Posterior vena cava (tissue), 2 donors: ENCODE measurements at regions not wholly inside any gene's neighbourhood (a gene's known extent, or its start where the extent isn't known, plus 50 kb on each side); places are given as distances from the start of the nearest gene placed in this dataset.
"Not testable (repeated sequence)": the region's sequence is repeated elsewhere in the genome, so short reads cannot be mapped to it uniquely, and the experiment has no call there.

ENCODE experiments used
- DNase-seq: peaks from one replicate; pipeline ENCODE4 v3.0.0-alpha.2; 2020; ENCODE audit warnings: low spot score
- intact Hi-C, 2 donors: fragments of 100-400 bp; cut with DNase I; formaldehyde crosslinking; loops; one replicate each; pipeline versions ENCODE4 v1.14.1 to v1.14.2; 2022 to 2023
- donor health status: DM: yes; HTN: yes; CAD: no.
- donor health status: DM: yes; HTN: yes; CAD: no.

DNA sequence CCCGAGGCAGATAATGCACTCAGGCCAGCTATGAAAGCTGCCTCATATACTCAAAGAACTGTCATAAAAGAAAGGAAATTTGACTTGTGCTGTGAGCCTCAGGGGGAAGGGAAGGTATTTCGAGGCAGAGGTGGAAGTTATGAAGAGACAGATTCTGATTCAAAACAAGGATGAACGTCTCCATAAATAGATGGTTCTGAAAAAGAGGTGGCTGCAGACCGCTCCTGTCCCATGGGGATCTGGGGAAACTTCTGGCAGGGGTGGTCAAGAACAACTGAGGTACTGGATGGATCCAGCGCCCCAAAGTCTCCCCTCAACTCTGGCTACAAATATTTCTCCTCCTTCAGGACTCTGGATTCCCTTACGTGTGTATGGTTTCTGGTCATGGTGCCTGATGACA, 168.1 kb upstream of the IRS2 start:
- DNase-seq = no peak
- intact Hi-C loops = no loop called here

DNA sequence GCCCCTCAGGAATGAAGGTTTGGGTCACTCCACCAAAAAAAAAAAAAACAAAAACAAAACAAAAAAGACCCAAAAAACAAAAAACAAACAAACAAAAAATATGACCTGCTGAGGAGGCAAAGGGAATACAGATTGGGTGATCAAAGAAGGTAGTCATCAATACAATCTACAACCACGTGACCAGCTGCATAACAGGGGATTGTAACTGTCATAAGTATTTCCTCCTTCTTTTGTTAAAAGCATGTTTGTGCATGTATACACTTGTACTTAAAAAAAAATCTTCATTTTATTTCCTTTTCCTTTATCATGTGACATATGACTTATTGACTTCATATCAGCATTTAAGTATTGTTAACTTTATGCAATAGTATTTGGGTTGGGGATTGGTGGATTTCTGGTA, 165.1 kb upstream of the IRS2 start:
- DNase-seq = no peak
- intact Hi-C loops = no loop called here

DNA sequence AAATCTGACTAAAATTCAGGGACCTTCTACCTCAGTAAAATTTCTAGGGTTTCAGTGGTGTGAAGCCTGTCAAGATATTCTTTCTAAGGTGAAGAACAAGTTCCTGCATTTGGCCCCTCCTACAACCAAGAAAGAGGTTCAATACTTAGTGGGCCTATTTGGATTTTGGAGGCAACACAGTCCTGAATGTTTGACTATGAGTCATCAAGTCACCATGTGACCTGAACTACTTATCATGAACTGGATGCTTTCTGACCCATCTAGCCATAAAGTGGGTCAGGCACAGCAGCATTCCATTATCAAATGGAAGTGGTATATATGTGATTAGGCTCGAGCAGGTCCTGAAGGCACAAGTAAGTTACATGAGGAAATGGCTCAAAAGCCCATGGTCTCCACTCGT, 163.0 kb upstream of the IRS2 start:
- intact Hi-C loops = no loop called here
- DNase-seq = no peak

DNA sequence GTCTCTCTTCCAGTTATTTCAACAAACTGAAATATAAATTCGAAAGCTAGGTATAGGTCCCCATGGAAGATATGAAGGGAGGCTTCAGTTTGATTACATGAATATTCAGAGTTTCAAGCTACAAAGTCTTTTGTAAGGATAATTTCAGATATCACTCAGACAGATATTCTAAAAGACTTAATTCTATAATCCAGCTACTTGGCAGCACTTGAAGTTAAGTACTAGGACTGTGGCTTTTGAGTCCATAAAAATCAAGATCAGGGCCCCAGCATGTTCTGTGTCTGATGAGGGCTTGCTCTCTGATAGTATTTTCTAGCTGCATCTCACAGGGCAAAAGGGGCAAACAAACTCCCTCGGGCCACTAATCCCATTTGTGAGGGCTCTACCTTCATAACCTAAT, 160.6 kb upstream of the IRS2 start:
- DNase-seq = no peak

DNA sequence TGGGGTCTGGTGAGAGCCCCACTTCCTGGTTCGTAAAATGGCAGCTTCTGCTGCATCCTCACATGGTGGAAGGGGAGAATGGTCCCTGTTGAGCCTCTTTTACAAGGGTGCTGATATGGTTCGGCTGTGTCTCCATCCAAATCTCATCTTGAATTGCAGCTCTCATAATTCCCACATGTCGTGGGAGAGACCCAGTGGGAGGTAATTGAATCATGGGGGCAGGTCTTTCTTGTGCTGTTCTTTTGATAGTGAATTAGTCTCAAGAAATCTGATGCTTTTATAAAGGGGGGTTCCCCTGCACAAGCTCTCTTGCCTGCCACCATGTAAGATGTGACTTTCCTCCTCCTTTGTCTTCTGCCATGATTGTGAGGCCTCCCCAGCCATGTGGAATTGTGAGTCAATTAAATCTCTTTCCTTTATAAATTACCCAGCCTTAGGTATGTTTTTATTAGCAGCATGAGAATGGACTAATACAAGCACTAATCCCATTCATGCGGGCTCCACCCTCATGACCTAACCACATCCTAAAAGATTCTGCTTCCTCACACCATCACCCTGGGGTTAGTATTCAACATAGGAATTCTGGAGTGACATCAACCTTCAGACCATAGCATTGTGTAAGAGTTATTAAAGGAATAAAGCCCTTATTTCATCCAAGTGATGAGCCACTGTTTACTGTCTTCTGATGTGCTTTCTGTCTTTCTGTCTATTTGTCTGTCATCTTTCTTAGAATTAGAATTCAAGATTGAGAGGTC, 159.0 kb upstream of the IRS2 start:
- intact Hi-C loops = no loop called here
- DNase-seq = no peak

More for the DNA sequence above, 160.6 kb upstream of the IRS2 start:
- intact Hi-C loops = no loop called here

DNA sequence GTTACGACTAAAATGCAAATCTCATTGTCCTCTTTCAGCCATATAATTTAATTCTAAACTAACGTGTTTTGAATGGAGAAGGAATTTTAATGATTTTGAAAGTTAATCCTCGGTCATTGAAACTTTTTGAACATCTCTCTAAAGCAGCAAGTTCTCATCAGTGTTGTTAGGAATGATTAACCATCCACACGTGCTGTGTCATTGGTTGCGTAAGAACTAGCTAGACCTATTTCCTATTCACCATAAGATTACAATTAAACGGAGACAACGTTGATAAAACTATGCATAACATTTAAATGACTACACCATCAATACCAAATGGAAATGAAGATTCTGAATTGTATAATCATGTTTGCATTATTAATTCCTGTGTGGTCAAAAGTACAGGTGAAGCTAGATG, 155.6 kb upstream of the IRS2 start:
- intact Hi-C loops = no loop called here
- DNase-seq = no peak

DNA sequence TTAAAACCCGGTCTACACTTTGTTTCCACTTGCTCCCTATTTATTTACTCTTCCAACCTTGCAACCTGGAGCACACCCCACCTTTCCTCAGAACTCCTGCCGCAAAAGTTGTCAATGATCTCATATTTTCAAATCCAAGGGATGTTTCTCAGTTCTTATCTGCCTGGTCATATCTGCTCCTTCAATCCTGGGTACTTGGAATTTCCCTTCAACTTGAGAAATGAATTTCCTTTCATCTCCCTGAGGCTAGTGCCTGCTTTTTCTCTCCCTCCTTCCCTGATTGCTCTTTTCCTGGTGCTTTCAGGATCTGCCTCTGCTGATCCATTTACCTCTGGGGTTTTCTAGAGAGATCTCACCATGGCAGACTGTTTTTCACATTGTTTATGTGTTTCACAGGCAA, 154.8 kb upstream of the IRS2 start:
- intact Hi-C loops = no loop called here

DNA sequence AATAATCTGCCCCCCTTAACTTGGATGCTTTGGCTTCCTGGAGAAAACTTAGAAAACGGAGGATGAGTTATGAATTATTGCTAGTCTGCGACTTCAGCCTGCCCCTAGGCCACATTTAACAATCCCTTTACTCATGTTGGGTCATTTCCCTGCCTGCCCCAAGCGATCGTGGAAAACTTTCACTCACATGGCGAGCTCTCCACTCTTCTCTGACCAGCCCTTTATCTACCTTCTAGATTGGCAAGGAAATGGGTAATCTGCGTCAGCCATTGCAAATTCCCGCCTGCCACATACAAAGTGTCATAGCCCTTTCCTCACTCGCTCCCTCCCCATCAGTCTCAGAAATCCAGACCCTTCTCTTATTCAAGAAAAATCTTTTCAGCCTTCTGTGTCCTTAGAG, 154.3 kb upstream of the IRS2 start:
- intact Hi-C loops = no loop called here
- DNase-seq = no peak

More for the DNA sequence above, 154.8 kb upstream of the IRS2 start:
- no peak for DNase-seq

DNA sequence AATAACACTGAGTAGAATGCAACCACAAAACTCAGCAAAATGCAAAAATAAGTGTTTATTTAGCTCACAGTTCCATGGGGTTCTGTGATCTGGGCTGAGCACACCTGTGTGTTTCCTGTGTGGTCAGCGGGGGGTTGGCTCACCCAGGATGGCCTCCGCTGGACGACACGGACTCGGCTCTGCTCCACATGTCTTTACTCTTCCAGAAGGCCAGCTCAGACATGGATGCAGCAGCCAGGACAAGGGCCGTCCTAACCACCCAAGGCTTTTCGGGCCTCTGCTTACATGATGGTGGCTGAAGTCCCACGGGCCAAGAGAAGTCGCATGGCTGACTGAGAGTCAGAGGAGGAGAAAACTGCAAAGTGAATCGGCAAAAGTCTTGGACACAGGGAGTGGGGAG, 153.5 kb upstream of the IRS2 start:
- intact Hi-C loops = no loop called here
- DNase-seq = no peak

DNA sequence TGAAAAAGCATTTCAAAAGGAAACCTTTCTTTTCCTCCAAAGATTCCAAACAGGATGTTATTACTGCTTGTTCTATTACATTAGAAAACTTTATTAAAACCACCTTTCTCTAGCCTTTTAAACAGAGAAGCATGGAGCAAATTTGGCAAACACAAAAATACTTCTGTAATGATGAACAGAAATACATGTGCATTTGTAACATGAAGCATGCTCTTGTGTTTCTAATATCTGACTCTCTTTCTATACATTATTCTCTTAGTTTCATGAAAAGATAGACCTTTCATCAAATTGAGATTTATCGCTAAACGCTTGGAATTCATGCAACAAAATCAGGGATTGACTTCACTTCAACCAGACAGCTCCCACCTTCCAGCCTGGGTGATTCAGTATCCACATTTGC, 152.8 kb upstream of the IRS2 start:
- no peak for DNase-seq
- intact Hi-C loops = no loop called here

DNA sequence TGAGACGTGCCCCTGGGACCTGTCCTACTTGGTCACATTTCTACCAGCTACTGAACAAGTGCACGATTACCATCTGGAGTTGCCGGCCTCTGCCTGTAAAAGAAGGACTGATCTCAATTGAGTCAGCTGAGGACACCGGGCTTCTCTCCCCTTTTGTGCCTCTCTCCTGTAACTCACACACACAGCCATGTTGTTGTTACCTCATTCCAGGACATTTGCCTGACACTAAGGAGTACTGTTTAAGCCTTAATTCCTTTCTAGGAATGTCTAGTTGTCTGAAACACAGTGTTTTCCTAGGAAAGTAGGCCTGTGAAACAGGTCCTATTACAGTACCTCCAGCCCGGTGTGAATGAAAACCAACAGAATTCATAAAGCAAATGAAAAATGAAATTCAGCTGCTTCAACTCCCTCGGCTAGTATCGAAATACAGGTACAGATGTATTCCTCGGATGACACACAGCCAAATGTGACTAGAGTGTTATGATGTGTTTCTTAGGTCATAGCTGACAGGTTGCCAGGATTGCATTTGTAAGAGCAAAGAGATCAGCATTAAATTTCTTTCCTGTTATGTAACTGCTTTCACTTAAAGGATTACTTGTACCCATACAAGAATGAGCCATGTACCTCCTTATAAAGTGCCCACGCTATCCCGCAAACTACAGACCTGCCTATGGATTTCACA, 152.0 kb upstream of the IRS2 start:
- no peak for DNase-seq
- intact Hi-C loops = no loop called here

DNA sequence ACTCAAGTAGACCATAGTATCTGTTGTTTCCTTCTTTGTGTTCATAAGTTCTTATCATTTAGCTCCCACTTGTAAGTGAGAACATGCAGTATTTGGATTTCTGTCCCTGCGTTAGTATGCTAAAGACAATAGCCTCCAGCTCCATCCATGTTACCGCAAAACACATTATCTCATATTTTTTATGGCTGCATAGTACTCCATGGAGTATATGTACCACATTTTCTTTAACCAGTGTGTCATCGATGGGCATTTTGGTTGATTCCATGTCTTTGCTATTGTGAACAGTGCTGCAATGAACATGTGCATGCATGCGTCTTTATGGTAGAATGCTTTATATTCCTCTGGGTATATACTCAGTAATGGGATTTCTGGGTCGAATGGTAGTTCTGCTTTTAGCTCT, 148.1 kb upstream of the IRS2 start:
- DNase-seq, intact Hi-C loops: not testable (repeated sequence)

DNA sequence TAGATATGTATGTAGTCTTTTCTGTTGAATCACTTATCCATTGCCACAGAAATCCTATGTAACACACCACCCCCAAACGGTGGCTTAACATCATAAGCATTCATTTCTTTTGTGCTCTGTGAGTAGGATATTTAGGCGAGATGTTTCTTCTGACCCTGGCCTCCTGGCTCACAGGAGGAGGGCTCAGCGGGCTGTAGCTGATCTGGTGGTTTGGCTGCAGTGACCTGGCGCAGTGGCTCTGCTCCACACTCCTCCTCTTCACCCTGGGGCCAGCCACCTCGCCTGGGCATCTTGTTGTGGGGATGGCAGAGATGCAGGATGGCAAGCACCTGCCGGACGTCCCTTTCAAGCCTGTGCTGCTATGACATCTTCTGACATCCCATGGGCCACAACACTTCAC, 147.1 kb upstream of the IRS2 start:
- intact Hi-C loops = no loop called here
- DNase-seq = no peak

DNA sequence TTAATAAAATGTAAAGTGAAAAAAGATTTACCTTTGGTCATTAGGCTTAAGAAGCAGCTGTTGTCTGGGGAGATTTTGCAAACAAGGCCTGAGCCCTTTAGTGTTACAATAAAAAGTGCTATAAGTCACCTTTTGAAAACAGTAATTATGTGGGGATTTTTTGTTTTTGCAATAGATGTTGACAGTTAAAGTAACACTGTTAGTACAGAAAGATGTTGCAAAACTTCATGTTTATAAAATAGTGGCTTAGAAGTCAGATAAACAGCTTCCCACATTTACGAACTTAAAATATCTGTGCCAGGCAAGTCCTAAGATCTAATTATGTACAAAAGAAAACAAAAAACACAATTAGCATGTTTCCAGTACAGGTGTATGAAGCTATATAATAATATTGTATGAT, 138.0 kb upstream of the IRS2 start:
- intact Hi-C loops = no loop called here
- DNase-seq = no peak

DNA sequence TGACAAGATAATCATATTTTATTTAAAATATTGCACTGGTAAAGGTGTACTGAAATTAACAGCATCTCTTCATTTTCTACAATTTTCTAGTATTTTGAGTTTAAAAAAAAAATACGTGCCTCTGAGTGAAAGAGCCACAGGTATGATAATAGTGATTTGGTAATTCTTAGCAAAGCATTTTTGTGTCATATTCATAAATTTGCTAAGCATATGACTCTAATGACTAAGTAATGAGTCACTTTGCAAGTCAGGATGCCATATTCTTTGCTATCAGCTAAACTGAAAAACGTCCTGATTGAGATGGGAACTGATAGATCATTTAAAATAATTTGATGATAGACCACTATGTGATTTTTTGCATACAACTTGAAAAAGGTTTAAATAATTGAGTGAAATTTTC, 136.1 kb upstream of the IRS2 start:
- intact Hi-C loops = no loop called here
- no peak for DNase-seq

DNA sequence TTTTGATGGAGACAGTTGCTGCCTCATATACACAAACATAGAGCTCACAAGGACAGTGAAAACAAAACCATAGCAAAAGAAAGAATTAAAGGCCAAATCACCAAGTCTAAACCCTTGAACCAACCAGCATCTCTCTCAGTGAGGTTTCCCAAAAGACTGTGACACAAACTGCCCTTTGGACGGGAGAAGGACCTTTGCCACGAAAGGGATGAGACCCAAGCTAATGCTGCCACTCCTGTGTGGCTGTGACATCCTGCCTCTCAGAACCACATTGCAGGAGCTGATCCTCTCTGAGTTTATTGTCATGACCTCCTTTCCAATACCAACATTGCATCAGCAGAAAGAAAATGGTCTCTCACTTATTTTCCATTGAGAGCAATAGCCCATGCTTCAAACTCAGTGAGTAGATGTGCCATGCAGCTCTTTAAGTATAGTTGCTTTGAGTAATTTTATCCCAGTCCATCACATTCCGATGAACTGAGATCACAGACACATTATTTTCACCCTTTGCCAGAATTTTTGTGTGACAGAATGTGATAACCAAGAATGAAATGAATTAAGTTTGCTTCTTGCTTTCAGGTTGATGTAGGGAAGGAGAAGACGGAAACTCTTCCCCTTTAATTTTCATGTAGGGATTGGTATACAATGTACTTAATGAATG, 133.5 kb upstream of the IRS2 start:
- DNase-seq = no peak
- intact Hi-C loops = no loop called here

DNA sequence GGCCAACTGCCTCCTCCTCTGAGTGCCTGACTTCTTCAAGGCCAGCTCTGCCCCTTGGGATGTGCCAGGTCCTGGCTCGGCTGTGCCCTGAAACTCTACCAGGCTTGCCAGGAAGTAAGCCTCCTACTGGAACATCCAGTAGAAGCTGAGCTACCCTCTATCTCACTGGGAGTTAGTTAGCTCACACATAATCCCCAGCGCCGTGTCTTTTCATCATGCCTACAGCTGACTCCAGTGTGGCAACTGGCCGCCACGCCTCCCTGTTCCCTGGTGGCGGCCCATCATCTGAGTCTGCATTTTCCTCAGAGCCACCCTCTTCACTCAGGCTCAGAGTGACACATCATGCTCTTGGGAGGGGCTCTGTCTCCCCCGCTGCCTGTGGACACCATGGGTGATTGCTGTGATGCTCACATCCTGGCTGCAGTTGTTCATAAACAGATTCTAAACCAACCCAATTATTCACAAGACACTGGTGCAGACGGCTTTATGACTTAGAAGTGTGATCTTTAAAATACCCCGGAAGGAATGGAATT, 131.9 kb upstream of the IRS2 start:
- intact Hi-C loops = no loop called here
- DNase-seq = no peak

DNA sequence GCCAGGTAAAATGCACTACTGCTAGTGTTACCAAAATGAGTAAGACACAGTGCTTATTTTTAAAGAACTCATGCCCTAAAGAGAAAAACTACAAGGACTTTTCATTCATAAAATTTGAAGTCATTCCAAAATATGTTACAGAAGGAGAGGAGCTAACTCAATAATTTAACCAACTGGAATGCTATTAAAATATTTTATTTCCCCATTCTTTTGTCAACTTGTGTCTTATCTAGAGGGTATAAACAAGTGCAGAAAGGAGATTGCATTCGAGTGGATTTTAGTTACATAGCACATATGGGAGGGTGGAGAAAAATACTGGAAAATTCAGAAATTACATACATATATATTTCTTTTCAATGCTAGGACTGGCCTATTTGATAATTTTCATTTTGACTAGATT, 131.0 kb upstream of the IRS2 start:
- intact Hi-C loops = no loop called here
- DNase-seq = no peak

DNA sequence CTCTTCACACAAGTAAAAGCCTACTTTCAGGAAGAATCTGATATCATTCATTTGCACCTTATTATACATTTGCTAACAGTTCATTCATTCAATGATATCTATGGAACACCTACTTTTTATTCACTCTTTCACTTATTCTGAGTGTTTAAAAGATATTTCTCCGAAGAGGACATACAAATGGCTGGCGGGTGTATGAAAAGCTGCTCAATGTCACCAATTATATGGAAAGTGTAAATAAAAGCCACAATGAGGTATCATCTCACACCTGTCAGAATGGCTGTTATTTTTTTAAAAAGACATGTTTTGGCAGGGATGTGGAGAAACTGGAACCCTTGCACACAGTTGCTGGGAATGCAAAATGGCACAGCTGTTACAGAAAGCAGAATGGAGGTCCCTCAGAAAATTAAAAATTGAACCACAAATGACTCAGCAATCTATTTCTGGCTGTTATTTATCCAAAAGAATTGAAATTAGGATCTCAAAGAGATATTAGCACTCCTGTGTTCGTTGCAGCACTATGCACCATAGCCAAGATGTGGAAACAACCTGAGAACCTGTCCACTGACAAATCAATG, 127.6 kb upstream of the IRS2 start:
- intact Hi-C loops = no loop called here

DNA sequence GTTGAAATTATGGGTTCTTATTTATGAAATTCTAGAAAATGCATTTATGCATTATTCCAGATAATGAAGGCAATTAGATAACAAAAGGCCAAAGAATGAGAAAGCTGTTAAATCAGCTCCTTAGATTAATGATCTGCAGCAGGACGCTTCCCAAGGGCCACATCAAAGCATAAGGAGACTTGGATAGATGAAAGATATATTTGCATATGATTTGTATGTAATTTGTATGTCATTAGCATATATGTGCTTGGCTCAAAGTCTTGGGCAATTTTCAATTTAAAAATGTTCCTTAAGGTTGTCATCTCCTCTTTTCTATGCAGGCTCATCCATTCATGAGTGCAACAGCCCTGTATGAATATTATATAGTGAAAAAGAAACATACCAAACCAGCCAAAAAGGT, 126.8 kb upstream of the IRS2 start:
- intact Hi-C loops = no loop called here

More for the DNA sequence above, 127.6 kb upstream of the IRS2 start:
- no peak for DNase-seq

More for the DNA sequence above, 126.8 kb upstream of the IRS2 start:
- no peak for DNase-seq
